ENCODE measurements at regions not wholly inside any gene's neighbourhood (a gene's known extent, or its start where the extent isn't known, plus 50 kb on each side); places are given as distances from the start of the nearest gene placed in this dataset.

- WGBS (ENCODE audit: insufficient coverage, low coverage, missing lambda C conversion rate), result 2% methylated on average over 3 of the region's 3 CpGs
- Histone ChIP-seq H2AFZ (ENCODE audit: low read depth, low read length) (no peak overlapping the region), H3K4me2 (ENCODE audit: insufficient read depth, low read length) (no peak overlapping the region), H3K9ac (ENCODE audit: insufficient read depth in 1 of 2, low read depth in 2 of 2, low read length in 2 of 2) (no peak overlapping the region), H3K36me3 (ENCODE audit: control insufficient read depth, insufficient read depth, low read length) (no peaks in the 10 kb centered on the region), H3K4me3 (no peak overlapping the region), H3K4me1 (replicated peaks in 1 of 2; ENCODE audit: control insufficient read depth in 2 of 2, insufficient read depth in 2 of 2, low read length in 2 of 2) (no peaks in the 10 kb centered on the region), H3K27ac (ENCODE audit: extremely low read depth, low read depth, low read length) (no peak overlapping the region), H3K27me3 (ENCODE audit: control insufficient read depth in 2 of 2, insufficient read depth in 2 of 2, low read length in 2 of 2) (no peaks in the 10 kb centered on the region), H3K9me3 (replicated peaks; ENCODE audit: control insufficient read depth, insufficient read depth, low read depth, low read length) (no peaks in the 10 kb centered on the region; the same call in 1 of the 2 replicates), H3K9me1 (ENCODE audit: control insufficient read depth, insufficient read depth, low read length) (no peaks in the 10 kb centered on the region), H4K20me1 (replicated peaks; ENCODE audit: control insufficient read depth, insufficient read depth, low read length) (no peaks in the 10 kb centered on the region), H3K79me2 (ENCODE audit: control insufficient read depth, insufficient read depth, low read length) (no peaks in the 10 kb centered on the region)
- intact Hi-C loops (cut with micrococcal nuclease), result no loop called here
- BruUV-seq (replicated peaks), result no TSS peak
- FAIRE-seq (no peak), ATAC-seq (no peak), DNase-seq (ENCODE audit: extremely low read depth in 1 of 4, low spot score in 3 of 4) (no peak)
- in situ Hi-C loops (cut with MboI), result no loop called here
- POLR2A ChIA-PET, result no interaction called here
- no peak for TF ChIP-seq THAP12 (CRISPR knock-in tag; IDR thresholded peaks at IDR 0.05)
- no peak for TF ChIP-seq SP2 (IDR thresholded peaks at IDR 0.05; ENCODE audit: extremely low read depth, low read depth, low read length, poor library complexity, severe bottlenecking)
- TF ChIP-seq ZFP36 (IDR thresholded peaks at IDR 0.05; ENCODE audit: low read depth, low read length, partially characterized antibody), result no peak
- TF ChIP-seq ZNF253 (CRISPR knock-in tag; conservative IDR thresholded peaks at IDR 0.05), result no peak
- TF ChIP-seq CHD4 (IDR thresholded peaks at IDR 0.05; ENCODE audit: insufficient read depth, insufficient replicate concordance, low read depth, low read length, poor library complexity, severe bottlenecking), result no peak
- no peak for TF ChIP-seq SAP30 (IDR thresholded peaks at IDR 0.05; ENCODE audit: borderline replicate concordance, insufficient read depth, low read depth, low read length, poor library complexity, severe bottlenecking)
- no peak for TF ChIP-seq GTF2A2 (tag; IDR thresholded peaks at IDR 0.05)
- TF ChIP-seq MAX (CRISPR knock-in tag; IDR thresholded peaks at IDR 0.05), result no peak
- TF ChIP-seq SAFB (IDR thresholded peaks at IDR 0.05; ENCODE audit: borderline replicate concordance, low read depth, low read length), result no peak
- TF ChIP-seq BCOR (IDR thresholded peaks at IDR 0.05), result no peak
- no peak for TF ChIP-seq C11orf30 (IDR thresholded peaks at IDR 0.05; ENCODE audit: low read depth)
- CTCF ChIA-PET (ENCODE audit: low intra/inter-chr PET ratio), result no interaction called here
These were observed 367.4 kb upstream of the ARX start for GRCh38 chrX:25383196-25383595.
